MCF 10A (cell line): ENCODE measurements at regions not wholly inside any gene's neighbourhood (a gene's known extent, or its start where the extent isn't known, plus 50 kb on each side); places are given as distances from the start of the nearest gene placed in this dataset.

ENCODE experiments used
- BruUV-seq: library from RNA; stranded (reverse); fragments of 400-500 nt; replicated peaks from 2 replicates; lab custom pipeline; 2021; lab: Mats Ljungman, UMichigan
- CTCF ChIA-PET: fragments of 300-600 bp; sonication (Branson Sonifier 250); formaldehyde crosslinking; extraction: SDS; loops from one replicate; lab custom pipeline; 2021; ENCODE audit warnings: antibody characterized with exemption, inconsistent platforms; lab: Yijun Ruan, JAX
- POLR2A ChIA-PET: fragments of 300-600, 350-650 bp; sonication (Branson Sonifier 250); formaldehyde crosslinking; extraction: SDS; loops from one replicate; lab custom pipeline; 2020; ENCODE audit warnings: antibody characterized with exemption, inconsistent platforms; lab: Yijun Ruan, JAX
- DNase-seq: peaks from one replicate; pipeline ENCODE4 v3.0.0-alpha.2; 2018; ENCODE audit not compliant: unreplicated experiment
- H3K27ac Mint-ChIP-seq: one replicate; pipeline ENCODE4 v1.8.0; 2022; ENCODE audit warnings: mild to moderate bottlenecking, low read depth, mixed read lengths; ENCODE audit not compliant: unreplicated experiment
- H3K27me3 Mint-ChIP-seq: one replicate; pipeline ENCODE4 v1.8.0; 2022; ENCODE audit warnings: mixed read lengths; ENCODE audit not compliant: insufficient read depth, unreplicated experiment
- H3K36me3 Mint-ChIP-seq: one replicate; pipeline ENCODE4 v1.8.0; 2022; ENCODE audit warnings: mild to moderate bottlenecking, moderate library complexity, mixed read lengths; ENCODE audit not compliant: insufficient read depth, unreplicated experiment
- H3K4me1 Mint-ChIP-seq: one replicate; pipeline ENCODE4 v1.8.0; 2022; ENCODE audit warnings: mixed read lengths; ENCODE audit not compliant: insufficient read depth, unreplicated experiment
- H3K4me3 Mint-ChIP-seq: one replicate; pipeline ENCODE4 v1.8.0; 2022; ENCODE audit warnings: mild to moderate bottlenecking, moderate library complexity, mixed read lengths; ENCODE audit not compliant: unreplicated experiment
- H3K9me3 Mint-ChIP-seq: one replicate; pipeline ENCODE4 v1.8.0; 2022; ENCODE audit warnings: mixed read lengths; ENCODE audit not compliant: unreplicated experiment
- CTCF ChIP-seq: fragments of 200-600 bp; IDR thresholded peaks from one replicate; pipeline ENCODE4 v1.8.0; 2022; ENCODE audit warnings: antibody characterized with exemption, mild to moderate bottlenecking; ENCODE audit not compliant: unreplicated experiment
- intact Hi-C: fragments of 100-400 bp; cut with micrococcal nuclease; formaldehyde crosslinking; loops from 2 replicates; pipeline ENCODE4 v1.14.1; 2022

DNA sequence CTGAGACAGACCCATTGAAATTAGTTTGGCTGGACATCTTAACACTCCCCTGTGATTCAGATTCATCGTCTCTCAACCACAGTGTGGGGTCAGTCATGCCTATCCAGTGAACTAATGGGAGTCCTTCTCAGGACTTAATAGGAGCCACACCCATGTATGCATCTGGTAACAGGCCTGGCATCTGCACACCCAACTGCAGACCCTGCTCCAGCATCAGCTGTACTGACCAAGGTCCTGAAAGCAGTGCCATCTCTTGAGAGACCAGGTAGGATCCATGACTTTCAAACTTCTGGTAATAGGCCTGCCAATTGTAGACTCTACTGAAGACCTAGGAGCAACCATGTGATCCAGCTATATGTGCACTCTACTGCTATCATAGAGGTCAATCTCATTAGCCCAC is 363.6 kb upstream of the POU3F2 start:
- no peak overlapping the region for H3K4me3 Mint-ChIP-seq
- H3K36me3 Mint-ChIP-seq: no peaks in the 10 kb centered on the region
- no peak for TF ChIP-seq CTCF

GRCh38 chr6:98471444-98471843 is 362.9 kb upstream of the POU3F2 start:
- BruUV-seq: no TSS peak
- no peak for TF ChIP-seq CTCF
- intact Hi-C loops: no loop called here
- H3K27ac Mint-ChIP-seq: no peak overlapping the region
- no peaks in the 10 kb centered on the region for H3K36me3 Mint-ChIP-seq
- CTCF ChIA-PET: no interaction called here
- DNase-seq: no peak
- no peaks in the 10 kb centered on the region for H3K4me1 Mint-ChIP-seq
- peaks cover 27% of the 10 kb centered on the region for H3K27me3 Mint-ChIP-seq
- H3K9me3 Mint-ChIP-seq: peaks cover 16% of the 10 kb centered on the region
- POLR2A ChIA-PET: no interaction called here
- no peak overlapping the region for H3K4me3 Mint-ChIP-seq

More for the DNA sequence above, 363.6 kb upstream of the POU3F2 start:
- DNase-seq: no peak
- BruUV-seq: no TSS peak
- intact Hi-C loops: no loop called here
- POLR2A ChIA-PET: no interaction called here
- no peaks in the 10 kb centered on the region for H3K4me1 Mint-ChIP-seq
- no peak overlapping the region for H3K27ac Mint-ChIP-seq
- H3K27me3 Mint-ChIP-seq: peaks cover 28% of the 10 kb centered on the region
- CTCF ChIA-PET: no interaction called here
- H3K9me3 Mint-ChIP-seq: peaks cover 16% of the 10 kb centered on the region

DNA sequence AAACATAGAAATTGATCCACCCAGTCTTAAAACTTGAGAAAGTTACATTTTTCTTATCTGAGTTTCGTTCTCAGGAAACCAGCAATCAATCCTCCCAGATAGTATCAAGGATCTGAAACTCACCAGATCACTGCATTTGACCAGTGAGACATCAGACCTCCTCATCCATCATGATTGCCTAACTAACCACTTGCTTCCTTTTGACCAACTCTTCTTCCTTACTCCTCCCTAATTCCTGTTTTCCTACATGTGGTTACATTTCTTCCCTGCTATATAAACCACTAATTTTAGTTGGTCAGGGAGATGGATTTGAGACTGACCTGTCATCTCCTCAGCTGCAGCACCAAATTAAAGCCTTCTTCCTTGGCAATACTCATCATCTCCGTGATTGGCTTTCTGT is 357.1 kb upstream of the POU3F2 start:
- BruUV-seq: no TSS peak
- Mint-ChIP-seq H3K36me3 (no peaks in the 10 kb centered on the region), H3K27ac (no peak overlapping the region), H3K4me1 (no peaks in the 10 kb centered on the region), H3K9me3 (peaks cover 20% of the 10 kb centered on the region), H3K27me3 (no peaks in the 10 kb centered on the region), H3K4me3 (no peak overlapping the region)
- ChIA-PET POLR2A (no interaction called here), CTCF (no interaction called here)
- TF ChIP-seq CTCF: no peak
- DNase-seq: no peak
- intact Hi-C loops: no loop called here

DNA sequence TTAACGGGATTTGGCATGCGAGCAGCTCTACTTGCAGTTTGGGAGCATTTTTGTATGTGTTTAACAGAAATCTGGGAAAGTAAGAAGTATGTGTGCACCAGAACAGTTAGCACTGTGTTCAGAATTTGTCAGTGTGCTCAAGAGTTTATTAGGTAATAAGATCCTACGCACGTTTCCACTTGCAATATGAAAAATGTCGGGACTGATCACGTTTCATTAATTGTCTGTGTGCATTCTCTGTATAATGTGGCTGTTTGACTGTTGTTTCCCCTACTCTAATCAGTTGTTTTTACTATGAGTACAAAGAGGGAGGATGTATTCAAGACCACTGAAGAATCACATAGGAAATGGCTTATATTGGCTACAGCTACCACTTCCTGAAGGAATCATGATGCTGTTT is 349.7 kb upstream of the POU3F2 start:
- BruUV-seq: no TSS peak

More for the DNA sequence above, 349.7 kb upstream of the POU3F2 start:
- intact Hi-C loops: no loop called here
- Mint-ChIP-seq H3K27me3 (peaks cover 12% of the 10 kb centered on the region), H3K4me3 (no peak overlapping the region), H3K27ac (no peak overlapping the region), H3K4me1 (no peaks in the 10 kb centered on the region), H3K9me3 (peaks cover 11% of the 10 kb centered on the region), H3K36me3 (no peaks in the 10 kb centered on the region)
- CTCF ChIA-PET: no interaction called here
- POLR2A ChIA-PET: no interaction called here
- no peak for TF ChIP-seq CTCF
- no peak for DNase-seq
